GM18511 (cell line): ENCODE measurements at regions not wholly inside any gene's neighbourhood (a gene's known extent, or its start where the extent isn't known, plus 50 kb on each side); places are given as distances from the start of the nearest gene placed in this dataset.
"Not testable (repeated sequence)": the region's sequence is repeated elsewhere in the genome, so short reads cannot be mapped to it uniquely, and the experiment has no call there.

Experiments
- ATAC-seq: cut with Tn5 transposase; IDR thresholded peaks from one replicate; pipeline ENCODE4 v1.9.1; 2021; ENCODE audit warnings: mild to moderate bottlenecking, moderate library complexity; ENCODE audit not compliant: unreplicated experiment

- ATAC-seq: no peak
Measured at GRCh38 chr7:156547884-156548561, 92.6 kb upstream of the RNF32 start.

GRCh38 chr7:156545979-156546378 lies 94.6 kb upstream of the RNF32 start:
- no peak for ATAC-seq

GRCh38 chr7:156544919-156545715 lies 95.5 kb upstream of the RNF32 start:
- no peak for ATAC-seq

GRCh38 chr7:156543699-156544598 lies 96.6 kb upstream of the RNF32 start:
- ATAC-seq: no peak

GRCh38 chr7:156540619-156541165 lies 99.9 kb upstream of the RNF32 start:
- ATAC-seq: no peak

GRCh38 chr7:156539999-156540398 lies 100.6 kb upstream of the RNF32 start:
- ATAC-seq: no peak

GRCh38 chr7:156537006-156537405 lies 103.6 kb upstream of the RNF32 start:
- ATAC-seq: no peak

GRCh38 chr7:156534925-156535324 lies 105.6 kb upstream of the RNF32 start:
- no peak for ATAC-seq

GRCh38 chr7:156533964-156534363 lies 106.6 kb upstream of the RNF32 start:
- ATAC-seq: no peak

GRCh38 chr7:156533420-156533819 lies 107.2 kb upstream of the RNF32 start:
- no peak for ATAC-seq

- ATAC-seq: no peak
Measured at GRCh38 chr7:156532016-156532602, 108.5 kb upstream of the RNF32 start.

GRCh38 chr7:156529956-156530355 lies 110.6 kb upstream of the RNF32 start:
- ATAC-seq: no peak

- ATAC-seq: no peak
Measured at GRCh38 chr7:156527458-156527890, 113.1 kb upstream of the RNF32 start.

- no peak for ATAC-seq
Measured at GRCh38 chr7:156524818-156525597, 115.6 kb upstream of the RNF32 start.

- ATAC-seq: no peak
Measured at GRCh38 chr7:156523447-156524048, 117.0 kb upstream of the RNF32 start.

- ATAC-seq: no peak
Measured at GRCh38 chr7:156522801-156523200, 117.8 kb upstream of the RNF32 start.

- no peak for ATAC-seq
Measured at GRCh38 chr7:156519070-156519469, 121.5 kb upstream of the RNF32 start.

- ATAC-seq: no peak
Measured at GRCh38 chr7:156518466-156518865, 122.1 kb upstream of the RNF32 start.

GRCh38 chr7:156517858-156518257 lies 122.7 kb upstream of the RNF32 start:
- ATAC-seq: not testable (repeated sequence)
